GM10266 (cell line): ENCODE measurements at regions not wholly inside any gene's neighbourhood (a gene's known extent, or its start where the extent isn't known, plus 50 kb on each side); places are given as distances from the start of the nearest gene placed in this dataset.

ENCODE experiments used
- DNase-seq: peaks from one replicate; pipeline ENCODE4 v3.0.0; 2012; ENCODE audit errors: extremely low spot score
- CTCF ChIP-seq: IDR thresholded peaks from 2 replicates; pipeline ENCODE4 v1.5.1; 2012; ENCODE audit warnings: mild to moderate bottlenecking, low read depth; ENCODE audit not compliant: control insufficient read depth, insufficient read depth; ENCODE audit errors: missing control alignments

GRCh38 chr6:165818200-165818599, 155.2 kb upstream of the PDE10A start:
- no peak for TF ChIP-seq CTCF
- no peak for DNase-seq

- no peak for TF ChIP-seq CTCF
- DNase-seq: no peak
Observed at GRCh38 chr6:165817771-165818170, 154.7 kb upstream of the PDE10A start.

- no peak for TF ChIP-seq CTCF
- DNase-seq: no peak
Observed at GRCh38 chr6:165817148-165817547, 154.1 kb upstream of the PDE10A start.

GRCh38 chr6:165814679-165815078, 151.6 kb upstream of the PDE10A start:
- no peak for TF ChIP-seq CTCF
- no peak for DNase-seq

GRCh38 chr6:165811512-165811911, 148.5 kb upstream of the PDE10A start:
- no peak for DNase-seq
- TF ChIP-seq CTCF: no peak

GRCh38 chr6:165808021-165808420, 145.0 kb upstream of the PDE10A start:
- no peak for TF ChIP-seq CTCF
- DNase-seq: no peak

GRCh38 chr6:165807249-165807960, 144.4 kb upstream of the PDE10A start:
- TF ChIP-seq CTCF: no peak
- DNase-seq: no peak
